SK-N-SH (cell line): ENCODE measurements at regions not wholly inside any gene's neighbourhood (a gene's known extent, or its start where the extent isn't known, plus 50 kb on each side); places are given as distances from the start of the nearest gene placed in this dataset.

ENCODE experiments used
- CHD2 ChIP-seq: fragments of 150-350 bp; IDR thresholded peaks from 2 replicates; pipeline ENCODE4 v1.6.1; 2018; ENCODE audit warnings: low read length; ENCODE audit not compliant: partially characterized antibody
- EZH2phosphoT487 ChIP-seq: fragments of 200-600 bp; sonication (generic); IDR thresholded peaks from 2 replicates; pipeline ENCODE4 v1.6.1; 2017; ENCODE audit warnings: low read depth, mixed run types, mild to moderate bottlenecking, antibody characterized with exemption, moderate library complexity, borderline replicate concordance
- JUND ChIP-seq: IDR thresholded peaks from 2 replicates; pipeline ENCODE4 v1.4.0; 2012
- MEF2A ChIP-seq: IDR thresholded peaks from 2 replicates; pipeline ENCODE4 v1.4.0; 2012; ENCODE audit warnings: low read depth, borderline replicate concordance
- POLR2AphosphoS5 ChIP-seq: IDR thresholded peaks from 2 replicates; pipeline ENCODE4 v1.6.1; 2012; ENCODE audit warnings: low read depth, low read length
- RAD21 ChIP-seq: IDR thresholded peaks from 2 replicates; pipeline ENCODE4 v1.6.1; 2012; ENCODE audit warnings: mild to moderate bottlenecking, low read length
- RFX5 ChIP-seq: IDR thresholded peaks from 2 replicates; pipeline ENCODE4 v1.6.1; 2012; ENCODE audit warnings: mild to moderate bottlenecking, improper control_type of control experiment, low read length
- RXRA ChIP-seq: IDR thresholded peaks from 2 replicates; pipeline ENCODE4 v1.4.0; 2012; ENCODE audit warnings: low read depth, mild to moderate bottlenecking, borderline replicate concordance
- TCF12 ChIP-seq: IDR thresholded peaks from 2 replicates; pipeline ENCODE4 v1.4.0; 2012
- TF ChIP-seq, protein P1 (sequence below): fragments of 200-600 bp; sonication (generic); IDR thresholded peaks from 2 replicates; pipeline ENCODE4 v1.6.1; 2017; ENCODE audit warnings: antibody characterized with exemption, mild to moderate bottlenecking, moderate library complexity

DNA sequence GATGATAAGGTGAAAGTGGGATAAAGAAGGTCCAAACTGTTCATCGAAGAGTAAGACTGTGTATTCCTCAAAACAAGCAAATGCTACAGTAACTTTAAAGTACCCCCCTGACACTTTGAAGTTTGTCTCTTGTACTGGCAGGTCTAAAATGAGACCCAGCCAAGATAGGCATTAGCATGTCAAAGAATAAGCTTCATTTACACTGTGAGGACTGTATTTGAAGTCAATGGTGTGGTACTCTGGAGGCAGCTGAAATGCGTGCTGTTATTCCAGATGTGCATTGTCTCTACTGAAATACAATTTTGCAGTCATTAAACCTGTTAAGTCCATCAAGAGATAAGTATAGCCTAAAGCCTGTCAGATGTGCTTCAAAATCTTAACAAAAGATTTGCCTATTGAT is 288.9 kb upstream of the TECRL start:
- no peak for TF ChIP-seq EZH2phosphoT487
- TF ChIP-seq, protein P1, sequence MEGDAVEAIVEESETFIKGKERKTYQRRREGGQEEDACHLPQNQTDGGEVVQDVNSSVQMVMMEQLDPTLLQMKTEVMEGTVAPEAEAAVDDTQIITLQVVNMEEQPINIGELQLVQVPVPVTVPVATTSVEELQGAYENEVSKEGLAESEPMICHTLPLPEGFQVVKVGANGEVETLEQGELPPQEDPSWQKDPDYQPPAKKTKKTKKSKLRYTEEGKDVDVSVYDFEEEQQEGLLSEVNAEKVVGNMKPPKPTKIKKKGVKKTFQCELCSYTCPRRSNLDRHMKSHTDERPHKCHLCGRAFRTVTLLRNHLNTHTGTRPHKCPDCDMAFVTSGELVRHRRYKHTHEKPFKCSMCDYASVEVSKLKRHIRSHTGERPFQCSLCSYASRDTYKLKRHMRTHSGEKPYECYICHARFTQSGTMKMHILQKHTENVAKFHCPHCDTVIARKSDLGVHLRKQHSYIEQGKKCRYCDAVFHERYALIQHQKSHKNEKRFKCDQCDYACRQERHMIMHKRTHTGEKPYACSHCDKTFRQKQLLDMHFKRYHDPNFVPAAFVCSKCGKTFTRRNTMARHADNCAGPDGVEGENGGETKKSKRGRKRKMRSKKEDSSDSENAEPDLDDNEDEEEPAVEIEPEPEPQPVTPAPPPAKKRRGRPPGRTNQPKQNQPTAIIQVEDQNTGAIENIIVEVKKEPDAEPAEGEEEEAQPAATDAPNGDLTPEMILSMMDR = no peak
- TF ChIP-seq TCF12 = no peak
- no peak for TF ChIP-seq POLR2AphosphoS5
- no peak for TF ChIP-seq JUND
- no peak for TF ChIP-seq RXRA
- TF ChIP-seq CHD2 = no peak
- TF ChIP-seq RFX5 = no peak
- no peak for TF ChIP-seq MEF2A
- no peak for TF ChIP-seq RAD21
